Colonic mucosa (tissue), 4 donors: ENCODE measurements at regions not wholly inside any gene's neighbourhood (a gene's known extent, or its start where the extent isn't known, plus 50 kb on each side); places are given as distances from the start of the nearest gene placed in this dataset.

Experiments
- DNase-seq: peaks from one replicate; pipeline ENCODE4 v3.0.0-alpha.2; 2020
- H3K27ac ChIP-seq: fragments of 200-600 bp; one replicate; pipeline ENCODE4 v1.8.0; 2021
- H3K27me3 ChIP-seq: fragments of 200-600 bp; one replicate; pipeline ENCODE4 v1.8.0; 2021
- H3K36me3 ChIP-seq: fragments of 200-600 bp; one replicate; pipeline ENCODE4 v1.8.0; 2021
- H3K4me1 ChIP-seq: fragments of 200-600 bp; one replicate; pipeline ENCODE4 v1.8.0; 2021; ENCODE audit warnings: mild to moderate bottlenecking
- H3K4me3 ChIP-seq: fragments of 200-600 bp; one replicate; pipeline ENCODE4 v1.8.0; 2021
- H3K9ac ChIP-seq, 2 donors: one replicate each; pipeline ENCODE4 v1.7.0; 2013; ENCODE audit warnings: control low read depth in 2 of 2, low read depth in 2 of 2, low read length in 2 of 2
- H3K9me3 ChIP-seq: fragments of 200-600 bp; one replicate; pipeline ENCODE4 v1.8.0; 2021
- CTCF ChIP-seq: fragments of 200-600 bp; IDR thresholded peaks from one replicate; pipeline ENCODE4 v1.8.0; 2022; ENCODE audit warnings: antibody characterized with exemption, mild to moderate bottlenecking
- intact Hi-C: fragments of 100-400 bp; cut with DNase I; formaldehyde crosslinking; loops from one replicate; pipeline ENCODE4 v1.14.1; 2022
- donor health status: healthy.
- donor health status: DM: no; HTN: no; CAD: no.
- donor health status: DM: no; HTN: no; CAD: no.

- Histone ChIP-seq H3K27ac (no peak overlapping the region), H3K4me1 (no peaks in the 10 kb centered on the region), H3K9ac (no peak overlapping the region), H3K36me3 (no peaks in the 10 kb centered on the region), H3K9me3 (no peaks in the 10 kb centered on the region), H3K27me3 (no peaks in the 10 kb centered on the region), H3K4me3 (no peak overlapping the region)
- intact Hi-C loops: no loop called here
- no peak for TF ChIP-seq CTCF
- DNase-seq: peak; percentile 3
Observed at GRCh38 chr1:182121787-182122186, 60.3 kb upstream of the ZNF648 start.

- peak overlapping the region; percentile 10 for H3K27ac ChIP-seq
Observed at GRCh38 chr1:182120411-182121258, 59.1 kb upstream of the ZNF648 start.

GRCh38 chr1:182119631-182120030, 58.1 kb upstream of the ZNF648 start:
- Histone ChIP-seq H3K36me3 (no peaks in the 10 kb centered on the region), H3K4me1 (no peaks in the 10 kb centered on the region), H3K9me3 (no peaks in the 10 kb centered on the region), H3K9ac (no peak overlapping the region), H3K27ac (no peak overlapping the region), H3K27me3 (no peaks in the 10 kb centered on the region), H3K4me3 (no peak overlapping the region)
- DNase-seq: no peak
- TF ChIP-seq CTCF: no peak
- intact Hi-C loops: no loop called here

More at GRCh38 chr1:182120411-182121258, 59.1 kb upstream of the ZNF648 start:
- no peaks in the 10 kb centered on the region for H3K4me1 ChIP-seq
- H3K27me3 ChIP-seq: no peaks in the 10 kb centered on the region
- no peaks in the 10 kb centered on the region for H3K9me3 ChIP-seq
- H3K36me3 ChIP-seq: no peaks in the 10 kb centered on the region
- intact Hi-C loops: no loop called here
- TF ChIP-seq CTCF: no peak
- peak; percentile 67 for DNase-seq
- no peak overlapping the region for H3K4me3 ChIP-seq
- H3K9ac ChIP-seq: no peak overlapping the region

GRCh38 chr1:182118851-182119250, 57.3 kb upstream of the ZNF648 start:
- Histone ChIP-seq H3K4me1 (no peaks in the 10 kb centered on the region), H3K27ac (no peak overlapping the region), H3K27me3 (no peaks in the 10 kb centered on the region), H3K9ac (no peak overlapping the region), H3K9me3 (no peaks in the 10 kb centered on the region), H3K4me3 (no peak overlapping the region), H3K36me3 (no peaks in the 10 kb centered on the region)
- DNase-seq: no peak
- TF ChIP-seq CTCF: no peak
- intact Hi-C loops: no loop called here

GRCh38 chr1:182114627-182115023, 53.1 kb upstream of the ZNF648 start:
- Histone ChIP-seq H3K27me3 (no peaks in the 10 kb centered on the region), H3K36me3 (no peaks in the 10 kb centered on the region), H3K4me3 (no peak overlapping the region), H3K9me3 (no peaks in the 10 kb centered on the region), H3K27ac (no peak overlapping the region), H3K4me1 (no peaks in the 10 kb centered on the region), H3K9ac (no peak overlapping the region)
- intact Hi-C loops: no loop called here
- no peak for DNase-seq
- no peak for TF ChIP-seq CTCF
